H9 (cell line): ENCODE measurements at regions not wholly inside any gene's neighbourhood (a gene's known extent, or its start where the extent isn't known, plus 50 kb on each side); places are given as distances from the start of the nearest gene placed in this dataset.

Source experiments
- DNase-seq: peaks from one replicate; pipeline ENCODE4 v3.0.0-alpha.2; 2017
- H2AFZ ChIP-seq: one replicate; pipeline ENCODE4 v1.6.1; 2013; ENCODE audit warnings: mild to moderate bottlenecking, low read length, control low read depth, moderate library complexity
- H2AK5ac ChIP-seq: 2 replicates; pipeline ENCODE4 v1.6.1; 2013; ENCODE audit warnings: low read length, control low read depth, mixed read lengths; ENCODE audit not compliant: insufficient read length
- H2BK120ac ChIP-seq: one replicate; pipeline ENCODE4 v1.6.1; 2013; ENCODE audit warnings: low read depth, mild to moderate bottlenecking, low read length, control low read depth, inconsistent platforms; ENCODE audit not compliant: poor library complexity, severe bottlenecking
- H2BK12ac ChIP-seq: 2 replicates; pipeline ENCODE4 v1.6.1; 2013; ENCODE audit warnings: low read length, control low read depth, mixed read lengths, low read depth; ENCODE audit not compliant: insufficient read length
- H2BK15ac ChIP-seq: 2 replicates; pipeline ENCODE4 v1.6.1; 2013; ENCODE audit warnings: low read depth, low read length, control low read depth
- H2BK20ac ChIP-seq: one replicate; pipeline ENCODE4 v1.6.1; 2013; ENCODE audit warnings: low read depth, mild to moderate bottlenecking, low read length, control low read depth, inconsistent platforms; ENCODE audit not compliant: poor library complexity, severe bottlenecking
- H2BK5ac ChIP-seq: 2 replicates; pipeline ENCODE4 v1.6.1; 2013; ENCODE audit warnings: low read length, control low read depth, mixed read lengths; ENCODE audit not compliant: insufficient read length
- H3K14ac ChIP-seq: 2 replicates; pipeline ENCODE4 v1.6.1; 2013; ENCODE audit warnings: low read length, control low read depth; ENCODE audit not compliant: insufficient read depth
- H3K18ac ChIP-seq: 2 replicates; pipeline ENCODE4 v1.6.1; 2013; ENCODE audit warnings: low read depth, mild to moderate bottlenecking, mixed read lengths, low read length, control low read depth; ENCODE audit not compliant: insufficient read length
- H3K23ac ChIP-seq: 2 replicates; pipeline ENCODE4 v1.6.1; 2013; ENCODE audit warnings: low read length, control low read depth, mixed read lengths, low read depth; ENCODE audit not compliant: insufficient read length
- H3K23me2 ChIP-seq: 2 replicates; pipeline ENCODE4 v1.6.1; 2013; ENCODE audit warnings: low read depth, mild to moderate bottlenecking, mixed read lengths, low read length, control low read depth; ENCODE audit not compliant: insufficient read length, poor library complexity, severe bottlenecking
- H3K27ac ChIP-seq: 2 replicates; pipeline ENCODE4 v1.5.1; 2013; ENCODE audit warnings: low read length, control low read depth, mixed read lengths, low read depth; ENCODE audit not compliant: insufficient read length
- H3K27me3 ChIP-seq: 2 replicates; pipeline ENCODE4 v1.6.1; 2013; ENCODE audit warnings: low read length, control low read depth, inconsistent platforms; ENCODE audit not compliant: insufficient read depth
- H3K4ac ChIP-seq: 2 replicates; pipeline ENCODE4 v1.6.1; 2013; ENCODE audit warnings: low read depth, mild to moderate bottlenecking, control low read depth, inconsistent platforms, low read length, moderate library complexity
- H3K4me1 ChIP-seq: 2 replicates; pipeline ENCODE4 v1.6.1; 2013; ENCODE audit warnings: low read length, control low read depth, inconsistent platforms; ENCODE audit not compliant: insufficient read depth
- H3K4me2 ChIP-seq: 2 replicates; pipeline ENCODE4 v1.6.1; 2013; ENCODE audit warnings: low read length, control low read depth, mixed read lengths; ENCODE audit not compliant: insufficient read length, insufficient read depth
- H3K56ac ChIP-seq: 2 replicates; pipeline ENCODE4 v1.6.1; 2013; ENCODE audit warnings: low read depth, mild to moderate bottlenecking, mixed read lengths, low read length, control low read depth; ENCODE audit not compliant: insufficient read length
- H3K79me1 ChIP-seq: 2 replicates; pipeline ENCODE4 v1.6.1; 2013; ENCODE audit warnings: low read depth, mild to moderate bottlenecking, moderate library complexity, low read length, control low read depth, inconsistent platforms; ENCODE audit not compliant: insufficient read depth, poor library complexity, severe bottlenecking
- H3K79me2 ChIP-seq: 2 replicates; pipeline ENCODE4 v1.6.1; 2013; ENCODE audit warnings: low read length, control low read depth, inconsistent platforms; ENCODE audit not compliant: insufficient read depth
- H3K9ac ChIP-seq: 2 replicates; pipeline ENCODE4 v1.6.1; 2013; ENCODE audit warnings: low read length, control low read depth, mixed read lengths; ENCODE audit not compliant: insufficient read length; ENCODE audit errors: extremely low read depth
- H3K9me3 ChIP-seq: one replicate; pipeline ENCODE4 v1.6.1; 2013; ENCODE audit warnings: low read depth, low read length, inconsistent platforms; ENCODE audit not compliant: control insufficient read depth
- H3T11ph ChIP-seq: one replicate; pipeline ENCODE4 v1.6.1; 2013; ENCODE audit warnings: mild to moderate bottlenecking, low read length, control low read depth, inconsistent platforms
- H4K20me1 ChIP-seq: one replicate; pipeline ENCODE4 v1.6.1; 2013; ENCODE audit not compliant: control insufficient read depth, insufficient read length, insufficient read depth
- H4K5ac ChIP-seq: 2 replicates; pipeline ENCODE4 v1.6.1; 2013; ENCODE audit warnings: low read depth, mild to moderate bottlenecking, mixed read lengths, low read length, control low read depth; ENCODE audit not compliant: insufficient read length
- H4K8ac ChIP-seq: replicated peaks from 2 replicates; pipeline ENCODE4 v1.6.1; 2013; ENCODE audit warnings: low read length, control low read depth, mixed read lengths, low read depth; ENCODE audit not compliant: insufficient read length
- H4K91ac ChIP-seq: 2 replicates; pipeline ENCODE4 v1.6.1; 2013; ENCODE audit warnings: low read depth, mild to moderate bottlenecking, moderate library complexity, mixed read lengths, low read length, control low read depth; ENCODE audit not compliant: insufficient read length
- H3K27ac Mint-ChIP-seq, 3 experiments: 2 replicates in 2 of 3; 3 replicates in 1 of 3; pipeline ENCODE4 v1.8.0; 2020 to 2021; ENCODE audit warnings: mixed read lengths in 3 of 3, mild to moderate bottlenecking in 1 of 3, moderate library complexity in 1 of 3
- H3K27me3 Mint-ChIP-seq: 2 replicates; pipeline ENCODE4 v1.8.0; 2021; ENCODE audit warnings: low read depth, mild to moderate bottlenecking, moderate library complexity, mixed read lengths
- H3K36me3 Mint-ChIP-seq, 3 experiments: 2 replicates in 2 of 3; 3 replicates in 1 of 3; pipeline ENCODE4 v1.8.0; 2020 to 2021; ENCODE audit warnings: low read depth in 3 of 3, mixed read lengths in 3 of 3; ENCODE audit not compliant: insufficient read depth in 1 of 3
- H3K4me1 Mint-ChIP-seq, 2 experiments: 2 replicates each; pipeline ENCODE4 v1.8.0; 2020; ENCODE audit warnings: mixed read lengths in 2 of 2
- H3K4me3 Mint-ChIP-seq, 2 experiments: 2 replicates in 1 of 2; 3 replicates in 1 of 2; pipeline ENCODE4 v1.8.0; 2020 to 2021; ENCODE audit warnings: mild to moderate bottlenecking in 2 of 2, mixed read lengths in 2 of 2, moderate library complexity in 1 of 2
- H3K9me3 Mint-ChIP-seq, 2 experiments: 2 replicates in 1 of 2; 3 replicates in 1 of 2; pipeline ENCODE4 v1.8.0; 2020; ENCODE audit warnings: mild to moderate bottlenecking in 2 of 2, mixed read lengths in 2 of 2, moderate library complexity in 1 of 2
- CTCF ChIP-seq: fragments of 200-600 bp; sonication (generic); conservative IDR thresholded peaks from 3 replicates; pipeline ENCODE4 v1.8.0; 2021; ENCODE audit warnings: antibody characterized with exemption, mild to moderate bottlenecking
- WGBS: extraction: QIAGEN DNeasy Blood & Tissue Kit; methylation state at CpG from one replicate; pipeline ENCODE4 v1.1.7; 2013; ENCODE audit warnings: missing lambda C conversion rate, low lambda C conversion rate, mixed read lengths; ENCODE audit not compliant: insufficient read length; ENCODE audit errors: extremely low coverage; 5-methylcytosine and 5-hydroxymethylcytosine counted together

- H3K14ac ChIP-seq, result no peak overlapping the region
- H3K56ac ChIP-seq, result no peak overlapping the region
Measured at GRCh38 chr12:67784831-67785230, 136.3 kb downstream of the DYRK2 start.

More at GRCh38 chr12:67784831-67785230, 136.3 kb downstream of the DYRK2 start:
- Mint-ChIP-seq H3K27ac (no peak overlapping the region), H3K36me3 (no peaks in the 10 kb centered on the region), H3K9me3 (no peaks in the 10 kb centered on the region), H3K4me1 (peaks cover 4 to 6% of the 10 kb centered on the region in 2 experiments; a peak in 3 of 4 replicates), H3K27me3 (no peaks in the 10 kb centered on the region), H3K4me3 (no peak overlapping the region)
- Histone ChIP-seq H3K18ac (no peak overlapping the region), H3K23ac (no peak overlapping the region), H2BK120ac (no peak overlapping the region), H3K4ac (no peak overlapping the region), H4K8ac (no peak overlapping the region), H3K27me3 (no peaks in the 10 kb centered on the region), H2BK12ac (no peak overlapping the region), H3K9me3 (no peaks in the 10 kb centered on the region), H2BK20ac (no peak overlapping the region), H3K9ac (no peak overlapping the region), H2BK15ac (no peak overlapping the region), H3T11ph (no peak overlapping the region), H2BK5ac (no peak overlapping the region), H4K91ac (no peak overlapping the region), H3K79me1 (no peaks in the 10 kb centered on the region), H3K79me2 (no peaks in the 10 kb centered on the region), H2AK5ac (no peak overlapping the region), H4K20me1 (no peaks in the 10 kb centered on the region), H3K23me2 (no peaks in the 10 kb centered on the region), H3K4me1 (no peaks in the 10 kb centered on the region), H3K27ac (no peak overlapping the region), H4K5ac (no peak overlapping the region), H3K4me2 (no peak overlapping the region), H2AFZ (no peak overlapping the region)
- no peak for TF ChIP-seq CTCF
- WGBS, result no CpG with 5 or more reads among the region's 3 CpGs
- no peak for DNase-seq
